ENCODE measurements at regions not wholly inside any gene's neighbourhood (a gene's known extent, or its start where the extent isn't known, plus 50 kb on each side); places are given as distances from the start of the nearest gene placed in this dataset.

GRCh38 chr9:107991581-107991980, 502.0 kb upstream of the KLF4 start:
- Histone ChIP-seq H3K4me3 (no peak overlapping the region), H3K36me3 (no peaks in the 10 kb centered on the region), H3K4me1 (peaks cover 0 to 46% (median 0%) of the 10 kb centered on the region in 9 donors), H3K9me3 (no peaks in the 10 kb centered on the region), H3K27me3 (peaks cover 0 to 2% (median 0%) of the 10 kb centered on the region in 7 donors), H3K27ac (peak overlapping the region in 1 of 10 donors; percentile 10)
- intact Hi-C loops (cut with DNase I) = no loop called here
- TF ChIP-seq, protein P1, sequence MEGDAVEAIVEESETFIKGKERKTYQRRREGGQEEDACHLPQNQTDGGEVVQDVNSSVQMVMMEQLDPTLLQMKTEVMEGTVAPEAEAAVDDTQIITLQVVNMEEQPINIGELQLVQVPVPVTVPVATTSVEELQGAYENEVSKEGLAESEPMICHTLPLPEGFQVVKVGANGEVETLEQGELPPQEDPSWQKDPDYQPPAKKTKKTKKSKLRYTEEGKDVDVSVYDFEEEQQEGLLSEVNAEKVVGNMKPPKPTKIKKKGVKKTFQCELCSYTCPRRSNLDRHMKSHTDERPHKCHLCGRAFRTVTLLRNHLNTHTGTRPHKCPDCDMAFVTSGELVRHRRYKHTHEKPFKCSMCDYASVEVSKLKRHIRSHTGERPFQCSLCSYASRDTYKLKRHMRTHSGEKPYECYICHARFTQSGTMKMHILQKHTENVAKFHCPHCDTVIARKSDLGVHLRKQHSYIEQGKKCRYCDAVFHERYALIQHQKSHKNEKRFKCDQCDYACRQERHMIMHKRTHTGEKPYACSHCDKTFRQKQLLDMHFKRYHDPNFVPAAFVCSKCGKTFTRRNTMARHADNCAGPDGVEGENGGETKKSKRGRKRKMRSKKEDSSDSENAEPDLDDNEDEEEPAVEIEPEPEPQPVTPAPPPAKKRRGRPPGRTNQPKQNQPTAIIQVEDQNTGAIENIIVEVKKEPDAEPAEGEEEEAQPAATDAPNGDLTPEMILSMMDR (IDR thresholded peaks at IDR 0.05) = no peak
- 86 to 88% methylated on average over 4 of the region's 4 CpGs for WGBS, 2 donors
- ATAC-seq (no peak), DNase-seq (no peak)

- H3K27me3 ChIP-seq = peaks cover 0 to 4% (median 0%) of the 10 kb centered on the region in 7 donors
- ATAC-seq = peak in 5 of 8 donors; percentile 38 to 86 (median 44)
- H3K9me3 ChIP-seq = no peaks in the 10 kb centered on the region
- intact Hi-C loops (cut with DNase I) = no loop called here
- no peaks in the 10 kb centered on the region for H3K36me3 ChIP-seq
- WGBS, 2 donors = 71 to 73% methylated on average over 2 of the region's 2 CpGs
- peaks cover 0 to 40% (median 0%) of the 10 kb centered on the region in 9 donors for H3K4me1 ChIP-seq
- H3K27ac ChIP-seq = peak overlapping the region in 1 of 10 donors; percentile 37
- no peak overlapping the region for H3K4me3 ChIP-seq
- TF ChIP-seq, protein P1 (IDR thresholded peaks at IDR 0.05) = no peak
- no peak for DNase-seq
These were observed 500.0 kb upstream of the KLF4 start for GRCh38 chr9:107989544-107989943.

DNA sequence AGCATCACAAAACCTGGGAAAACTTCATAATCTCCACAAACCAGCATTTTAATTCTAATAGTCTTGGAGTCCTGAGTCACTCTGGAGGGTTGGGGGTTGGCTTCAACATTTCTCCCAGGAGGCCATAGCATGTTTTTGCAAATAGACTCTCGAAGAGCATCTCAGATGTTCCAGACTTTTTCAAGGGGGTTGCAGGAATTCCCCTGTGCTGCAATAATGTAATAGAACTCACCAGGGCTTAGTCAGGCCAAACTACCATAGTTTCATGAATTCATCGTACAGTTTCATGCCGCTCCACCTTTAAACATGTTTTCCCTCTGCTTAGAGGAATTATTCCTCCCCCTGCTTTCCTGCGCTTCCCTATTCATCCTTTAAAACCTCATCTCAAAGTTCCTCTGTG, 499.5 kb upstream of the KLF4 start:
- Histone ChIP-seq H3K4me3 (no peak overlapping the region), H3K27me3 (peaks cover 0 to 4% (median 0%) of the 10 kb centered on the region in 7 donors), H3K27ac (peak overlapping the region in 1 of 10 donors; percentile 37), H3K36me3 (no peaks in the 10 kb centered on the region), H3K4me1 (peaks cover 0 to 40% (median 0%) of the 10 kb centered on the region in 9 donors), H3K9me3 (no peaks in the 10 kb centered on the region)
- no peak for ATAC-seq
- no peak for DNase-seq
- WGBS, 2 donors = 43 to 60% methylated on average over 4 of the region's 4 CpGs
- TF ChIP-seq, protein P1 (IDR thresholded peaks at IDR 0.05) = no peak
- intact Hi-C loops (cut with DNase I) = no loop called here

GRCh38 chr9:107984956-107985355, 495.4 kb upstream of the KLF4 start:
- no peaks in the 10 kb centered on the region for H3K36me3 ChIP-seq
- no peak overlapping the region for H3K4me3 ChIP-seq
- 89 to 90% methylated on average over 2 of the region's 2 CpGs for WGBS, 2 donors
- H3K27ac ChIP-seq = no peak overlapping the region
- DNase-seq (no peak), ATAC-seq (no peak)
- no peaks in the 10 kb centered on the region for H3K9me3 ChIP-seq
- intact Hi-C loops (cut with DNase I) = no loop called here
- H3K4me1 ChIP-seq = peaks cover 0 to 28% (median 0%) of the 10 kb centered on the region in 9 donors
- TF ChIP-seq, protein P1 (IDR thresholded peaks at IDR 0.05) = no peak
- peaks cover 0 to 4% (median 0%) of the 10 kb centered on the region in 7 donors for H3K27me3 ChIP-seq

All from heart right ventricle (tissue), 16 donors.